Right lobe of liver (tissue), 4 donors: ENCODE measurements at regions not wholly inside any gene's neighbourhood (a gene's known extent, or its start where the extent isn't known, plus 50 kb on each side); places are given as distances from the start of the nearest gene placed in this dataset.

Experiments
- CTCF ChIP-seq, 4 donors: fragments of 200-600 bp in 3 of 4; fragments of 450-650 bp in 1 of 4; IDR thresholded peaks; one replicate each; pipeline versions ENCODE4 v1.5.1 to v1.8.0; 2016 to 2022; ENCODE audit warnings: antibody characterized with exemption in 4 of 4, mild to moderate bottlenecking in 2 of 4
- POLR2A ChIP-seq: fragments of 450-650 bp; IDR thresholded peaks from one replicate; pipeline ENCODE4 v1.6.1; 2017; ENCODE audit warnings: antibody characterized with exemption, mild to moderate bottlenecking
- donor health status: DM: no; HTN: no; CAD: no.
- donor health status: DM: no; HTN: no; CAD: no.
- donor health status: DM: no; HTN: yes; CAD: no.

GRCh38 chr4:160009656-160010493, 907.0 kb downstream of the RAPGEF2 start:
- no peak for TF ChIP-seq CTCF (IDR thresholded peaks at IDR 0.05)
- no peak for TF ChIP-seq POLR2A
